Activated naive CD8-positive, alpha-beta T cell treated with anti-CD3 and anti-CD28 coated beads, Interleukin-2, amount 10 ng/mL, durations not matched to agents 7 days and 5 days (primary cell): ENCODE measurements at regions not wholly inside any gene's neighbourhood (a gene's known extent, or its start where the extent isn't known, plus 50 kb on each side); places are given as distances from the start of the nearest gene placed in this dataset.
A peak's percentile ranks its signal among the peaks of the same experiment; 100 is the strongest.

Experiments used
- ATAC-seq: fragments of 150-1000 bp; cut with Tn5 transposase; one replicate; pipeline ENCODE4 v1.10.0; 2021; ENCODE audit warnings: low read depth, moderate library complexity
- POLR2A ChIA-PET: fragments of 350-600 bp; sonication (Branson Sonifier 250); formaldehyde crosslinking; loops from one replicate; lab custom pipeline; 2021; ENCODE audit warnings: antibody characterized with exemption; lab: Charles Lee
- DNase-seq: peaks from one replicate; pipeline ENCODE4 v3.0.0; 2021
- H3K27ac Mint-ChIP-seq: one replicate; pipeline ENCODE4 v1.8.0; 2022; ENCODE audit warnings: mild to moderate bottlenecking, mixed read lengths
- H3K27me3 Mint-ChIP-seq: one replicate; pipeline ENCODE4 v1.8.0; 2022; ENCODE audit warnings: mild to moderate bottlenecking, moderate library complexity, mixed read lengths
- H3K36me3 Mint-ChIP-seq: one replicate; pipeline ENCODE4 v1.8.0; 2021; ENCODE audit warnings: mild to moderate bottlenecking, mixed read lengths
- H3K4me1 Mint-ChIP-seq: one replicate; pipeline ENCODE4 v1.8.0; 2021; ENCODE audit warnings: mixed read lengths
- H3K4me3 Mint-ChIP-seq: one replicate; pipeline ENCODE4 v1.8.0; 2022; ENCODE audit warnings: mild to moderate bottlenecking, moderate library complexity, mixed read lengths
- H3K9me3 Mint-ChIP-seq: one replicate; pipeline ENCODE4 v1.8.0; 2021; ENCODE audit warnings: mixed read lengths

DNA sequence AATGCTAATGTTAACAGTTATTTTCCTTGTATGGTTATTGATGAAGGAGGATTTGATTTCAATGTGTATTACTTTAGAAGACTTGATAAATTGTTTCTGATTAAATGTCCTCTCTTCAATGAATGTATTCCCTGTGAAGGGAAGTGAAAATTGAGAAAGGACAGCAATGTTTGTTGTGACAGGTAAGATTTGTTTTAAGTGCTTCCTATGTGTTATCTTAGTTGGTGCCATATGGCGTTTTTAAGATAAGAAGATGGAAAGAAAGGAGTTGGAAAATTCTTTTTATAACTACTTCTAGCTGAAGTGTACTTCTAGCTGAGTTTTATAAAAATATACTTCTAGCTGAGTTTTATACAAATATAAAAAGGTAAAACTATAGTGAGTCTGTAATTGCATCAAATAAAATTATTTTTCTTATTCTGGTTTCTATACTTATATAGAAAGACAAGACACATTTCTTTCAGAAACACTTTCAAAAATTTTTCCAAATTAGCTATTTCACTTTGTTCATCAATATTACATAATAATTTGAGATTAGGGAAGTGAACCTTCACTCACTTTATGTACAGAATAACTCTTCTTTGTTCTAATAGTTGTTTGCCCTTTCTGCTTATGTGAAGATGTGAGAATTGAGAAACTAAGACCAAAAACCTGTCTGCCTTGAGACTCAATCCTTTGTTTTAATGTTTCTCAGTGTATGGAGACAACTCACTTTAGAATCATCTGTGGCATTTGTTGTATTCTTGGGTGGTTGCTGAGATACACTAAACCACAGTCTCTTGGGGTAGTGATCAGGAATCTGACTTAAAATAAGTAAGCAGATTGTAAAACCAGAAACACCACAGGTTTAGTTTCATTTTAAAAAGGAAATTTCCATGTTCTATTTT, 382.9 kb upstream of the B3GALT2 start:
- Mint-ChIP-seq H3K4me3 (peak overlapping the region; percentile 47), H3K27ac (peak overlapping the region; percentile 82), H3K27me3 (no peaks in the 10 kb centered on the region), H3K9me3 (peaks cover 23% of the 10 kb centered on the region), H3K36me3 (peaks cover 32% of the 10 kb centered on the region), H3K4me1 (peaks cover 12% of the 10 kb centered on the region)
- ATAC-seq (peak; percentile 92), DNase-seq (no peak)
- POLR2A ChIA-PET, result no interaction called here

DNA sequence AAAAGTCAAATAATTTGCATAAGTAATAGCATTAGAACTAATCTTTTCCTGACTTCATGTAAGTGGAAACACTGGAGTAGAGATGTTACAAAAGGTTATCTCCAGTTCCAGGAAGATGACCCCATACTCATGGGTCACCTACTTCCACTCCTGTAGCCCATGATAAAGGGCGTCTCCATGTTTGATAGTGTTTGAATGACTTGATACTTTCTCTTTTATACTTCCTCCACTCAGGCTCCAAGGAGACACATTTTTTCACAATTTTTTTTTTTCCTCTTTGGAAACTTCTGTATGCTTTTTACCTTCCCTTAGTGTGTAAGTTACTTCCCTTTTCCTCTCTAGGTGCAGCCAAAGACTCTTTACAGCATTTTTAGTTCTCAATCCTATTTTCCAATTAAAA, 382.1 kb upstream of the B3GALT2 start:
- H3K27me3 Mint-ChIP-seq, result no peaks in the 10 kb centered on the region
- H3K36me3 Mint-ChIP-seq, result peaks cover 25% of the 10 kb centered on the region
- POLR2A ChIA-PET, result no interaction called here
- DNase-seq (no peak), ATAC-seq (no peak)
- H3K4me3 Mint-ChIP-seq, result no peak overlapping the region
- no peak overlapping the region for H3K27ac Mint-ChIP-seq
- H3K4me1 Mint-ChIP-seq, result peaks cover 12% of the 10 kb centered on the region
- H3K9me3 Mint-ChIP-seq, result peaks cover 20% of the 10 kb centered on the region

DNA sequence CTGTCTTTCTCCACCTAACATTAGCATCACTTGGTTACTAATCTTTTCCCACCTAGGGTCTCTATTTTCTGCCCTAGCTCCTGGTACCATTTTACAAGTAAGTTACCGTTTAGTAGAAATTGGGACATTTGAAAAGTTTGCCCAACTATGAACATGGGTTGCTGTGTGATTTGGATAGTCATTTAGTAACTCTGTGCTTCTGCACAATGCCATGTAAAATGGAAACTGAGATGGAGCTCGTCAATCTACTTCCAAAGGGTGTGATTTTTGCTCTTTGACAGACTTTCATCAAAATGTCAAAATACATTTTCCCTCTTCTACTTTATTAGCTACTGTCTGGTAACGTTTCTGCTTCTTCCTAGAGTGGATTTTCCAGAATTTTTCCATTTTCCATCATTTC, 381.5 kb upstream of the B3GALT2 start:
- no peak for ATAC-seq
- Mint-ChIP-seq H3K27me3 (no peaks in the 10 kb centered on the region), H3K27ac (no peak overlapping the region)

DNA sequence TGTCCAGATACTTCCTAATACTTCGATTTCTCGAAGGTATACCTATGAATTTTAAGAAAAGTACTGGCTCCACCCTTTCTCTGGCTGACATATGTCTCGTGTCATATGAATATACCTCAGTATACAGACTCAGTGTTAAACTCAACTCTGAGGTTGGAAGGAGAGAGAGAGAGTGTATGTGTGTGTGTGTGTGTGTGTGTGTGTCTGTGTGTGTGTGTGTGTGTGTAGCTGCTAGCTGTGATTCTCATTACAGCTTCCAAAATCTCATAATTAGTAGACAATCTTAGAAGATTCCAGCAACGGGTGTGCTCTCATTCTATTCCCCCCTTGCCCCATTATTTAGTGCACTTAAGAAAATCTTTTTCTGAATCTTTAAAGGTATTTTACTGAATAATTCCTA, 380.3 kb upstream of the B3GALT2 start:
- no peak for ATAC-seq
- Mint-ChIP-seq H3K4me1 (peaks cover 12% of the 10 kb centered on the region), H3K27me3 (no peaks in the 10 kb centered on the region), H3K9me3 (peaks cover 12% of the 10 kb centered on the region), H3K36me3 (peaks cover 16% of the 10 kb centered on the region), H3K4me3 (no peak overlapping the region), H3K27ac (no peak overlapping the region)
- POLR2A ChIA-PET, result no interaction called here
- no peak for DNase-seq

More for the DNA sequence above, 381.5 kb upstream of the B3GALT2 start:
- DNase-seq, result no peak
- Mint-ChIP-seq H3K4me1 (peaks cover 12% of the 10 kb centered on the region), H3K36me3 (peaks cover 23% of the 10 kb centered on the region), H3K9me3 (peaks cover 15% of the 10 kb centered on the region), H3K4me3 (no peak overlapping the region)
- POLR2A ChIA-PET, result no interaction called here

DNA sequence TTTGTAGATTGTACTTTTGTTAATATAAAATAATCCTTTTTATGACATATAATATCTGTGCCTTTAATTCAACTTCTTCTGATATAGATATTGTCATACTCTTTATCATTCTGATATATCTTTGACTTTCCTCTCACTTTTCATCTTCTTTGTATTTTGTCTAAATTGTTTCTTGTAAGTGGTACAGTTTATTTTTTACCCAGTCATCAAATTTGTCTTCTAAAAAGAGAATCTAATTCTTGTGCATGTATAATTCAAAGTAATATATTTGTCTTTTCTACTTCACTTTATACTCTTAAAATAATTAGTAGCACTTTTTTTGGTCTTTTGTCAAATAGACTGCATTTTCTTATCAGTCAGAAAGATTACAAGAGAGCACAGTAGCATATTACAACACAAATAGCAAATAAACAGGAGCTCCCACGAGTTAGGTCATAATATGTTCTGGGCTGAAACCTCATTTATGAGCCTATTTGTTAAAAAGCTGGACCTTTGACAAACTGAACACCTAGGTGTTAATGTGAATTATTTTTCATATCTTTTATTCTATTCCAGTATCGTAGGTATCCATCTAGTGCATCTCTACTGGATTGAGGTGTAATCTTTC, 379.7 kb upstream of the B3GALT2 start:
- Mint-ChIP-seq H3K27ac (no peak overlapping the region), H3K27me3 (no peaks in the 10 kb centered on the region)
- POLR2A ChIA-PET, result no interaction called here

DNA sequence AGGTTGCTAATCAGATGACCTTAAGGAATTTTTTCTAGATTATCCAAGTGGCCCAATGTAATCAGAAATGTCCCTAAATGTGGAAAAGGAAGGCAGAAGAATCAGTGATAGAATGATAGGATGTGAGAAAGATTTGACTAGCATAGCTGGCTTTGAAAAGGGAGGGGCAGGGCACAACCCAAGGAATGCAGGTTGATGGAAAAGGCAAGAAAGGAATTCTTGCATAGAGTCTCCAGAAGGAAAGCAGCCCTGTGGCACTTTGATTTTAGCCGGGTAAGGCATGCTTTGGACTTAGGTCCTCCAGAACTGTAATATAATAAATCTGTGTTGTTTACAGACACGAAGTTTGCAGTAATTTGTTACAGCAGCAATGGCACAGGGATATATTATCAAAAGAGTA, 375.7 kb upstream of the B3GALT2 start:
- no peak overlapping the region for H3K27ac Mint-ChIP-seq
- no peak overlapping the region for H3K4me3 Mint-ChIP-seq
- no peaks in the 10 kb centered on the region for H3K9me3 Mint-ChIP-seq
- DNase-seq, result no peak
- H3K27me3 Mint-ChIP-seq, result no peaks in the 10 kb centered on the region
- H3K4me1 Mint-ChIP-seq, result peaks cover 10% of the 10 kb centered on the region
- no peak for ATAC-seq
- peaks cover 7% of the 10 kb centered on the region for H3K36me3 Mint-ChIP-seq
- POLR2A ChIA-PET, result no interaction called here

More for the DNA sequence above, 379.7 kb upstream of the B3GALT2 start:
- H3K36me3 Mint-ChIP-seq, result peaks cover 10% of the 10 kb centered on the region
- DNase-seq (no peak), ATAC-seq (no peak)
- H3K4me3 Mint-ChIP-seq, result no peak overlapping the region
- peaks cover 12% of the 10 kb centered on the region for H3K4me1 Mint-ChIP-seq
- H3K9me3 Mint-ChIP-seq, result peaks cover 6% of the 10 kb centered on the region

DNA sequence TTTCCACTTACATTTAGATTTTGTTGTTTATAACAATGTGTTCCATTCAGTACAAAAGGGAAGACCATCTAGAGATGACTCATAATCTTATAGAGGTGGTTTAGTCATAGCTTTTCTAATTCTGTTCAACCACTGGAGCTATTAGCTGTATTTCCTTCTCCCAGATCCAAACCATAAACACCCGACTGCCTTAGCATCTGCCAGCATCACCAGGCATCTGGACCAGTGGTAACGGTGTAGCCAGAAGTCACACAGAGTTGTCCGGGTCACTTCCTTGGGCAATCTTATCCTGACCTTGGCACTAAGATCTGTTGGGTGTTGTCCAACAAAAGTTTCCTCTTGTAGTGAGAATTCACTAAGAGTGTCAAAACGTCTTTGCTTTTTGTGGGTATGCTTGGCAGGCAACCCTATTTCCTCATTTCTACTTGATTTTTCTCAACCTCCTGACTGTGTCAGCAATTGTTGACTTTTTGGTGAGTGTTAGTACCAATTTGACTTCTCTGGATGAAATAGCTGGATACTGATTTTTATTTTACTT, 372.1 kb upstream of the B3GALT2 start:
- ATAC-seq (peak; percentile 22), DNase-seq (no peak)
- H3K4me1 Mint-ChIP-seq, result peaks cover 10% of the 10 kb centered on the region
- POLR2A ChIA-PET, result no interaction called here
- no peaks in the 10 kb centered on the region for H3K27me3 Mint-ChIP-seq
- H3K4me3 Mint-ChIP-seq, result no peak overlapping the region
- peaks cover 10% of the 10 kb centered on the region for H3K36me3 Mint-ChIP-seq
- H3K27ac Mint-ChIP-seq, result peak overlapping the region; percentile 9
- peaks cover 2% of the 10 kb centered on the region for H3K9me3 Mint-ChIP-seq

DNA sequence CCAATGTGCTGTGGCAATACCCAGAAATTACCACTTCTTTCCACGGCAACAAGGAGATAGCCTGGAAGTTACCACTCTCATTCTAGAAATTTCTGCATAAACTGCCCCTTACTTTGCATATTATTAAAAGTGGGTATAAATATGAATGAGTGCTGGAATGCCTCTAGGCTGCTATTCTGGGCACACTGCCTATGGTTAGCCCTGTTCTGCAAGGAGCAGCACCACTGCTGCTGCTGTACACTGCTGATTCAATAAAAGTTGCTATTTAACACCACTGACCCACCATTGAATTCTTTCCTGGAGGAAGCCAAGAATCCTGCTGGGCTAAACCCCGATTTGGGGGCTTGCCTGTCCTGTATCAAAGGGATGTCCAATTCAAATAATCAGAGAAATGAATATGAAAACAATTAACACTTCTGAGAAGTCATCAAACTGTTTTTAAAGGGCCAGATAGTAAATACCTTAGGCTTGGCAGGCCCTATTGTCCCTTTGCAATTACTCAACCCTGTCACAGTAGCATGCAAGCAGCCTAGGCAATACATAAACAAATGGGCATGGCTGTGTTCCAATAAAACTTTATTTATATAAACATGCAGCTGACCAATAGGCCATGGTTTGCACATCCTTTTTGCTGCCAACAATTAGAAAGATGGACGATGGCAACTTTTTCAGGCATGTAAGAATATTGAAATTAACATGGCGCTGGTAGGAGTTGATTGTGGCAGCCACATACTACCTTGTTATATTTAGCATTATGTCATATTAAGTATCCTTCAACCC, 369.4 kb upstream of the B3GALT2 start:
- Mint-ChIP-seq H3K27me3 (no peaks in the 10 kb centered on the region), H3K36me3 (peaks cover 10% of the 10 kb centered on the region), H3K4me1 (peaks cover 10% of the 10 kb centered on the region), H3K27ac (no peak overlapping the region), H3K9me3 (peaks cover 2% of the 10 kb centered on the region), H3K4me3 (no peak overlapping the region)
- POLR2A ChIA-PET, result no interaction called here
- DNase-seq (no peak), ATAC-seq (no peak)

DNA sequence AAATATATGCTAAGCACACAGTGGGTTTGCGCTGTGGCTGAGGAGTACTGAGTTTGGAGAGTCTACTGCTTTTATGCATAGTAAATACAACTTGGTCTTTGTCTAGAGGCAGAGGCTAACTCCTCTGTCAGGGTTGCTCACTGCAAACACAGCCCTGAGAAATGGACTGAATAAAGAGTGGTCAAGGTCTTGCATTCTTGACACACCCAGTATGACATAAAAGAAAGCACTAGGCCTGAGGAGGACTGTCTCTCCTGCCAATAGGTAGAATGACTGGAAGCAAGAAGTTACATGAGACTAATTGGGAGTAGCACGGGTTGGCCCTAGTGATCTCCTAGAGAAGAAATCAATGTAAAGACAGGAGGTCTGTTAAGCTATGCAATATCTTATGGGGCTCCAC, 367.2 kb upstream of the B3GALT2 start:
- Mint-ChIP-seq H3K27me3 (no peaks in the 10 kb centered on the region), H3K9me3 (peaks cover 4% of the 10 kb centered on the region), H3K4me1 (peaks cover 5% of the 10 kb centered on the region), H3K36me3 (peaks cover 9% of the 10 kb centered on the region), H3K27ac (no peak overlapping the region), H3K4me3 (no peak overlapping the region)
- no peak for ATAC-seq
- POLR2A ChIA-PET, result no interaction called here
- no peak for DNase-seq

DNA sequence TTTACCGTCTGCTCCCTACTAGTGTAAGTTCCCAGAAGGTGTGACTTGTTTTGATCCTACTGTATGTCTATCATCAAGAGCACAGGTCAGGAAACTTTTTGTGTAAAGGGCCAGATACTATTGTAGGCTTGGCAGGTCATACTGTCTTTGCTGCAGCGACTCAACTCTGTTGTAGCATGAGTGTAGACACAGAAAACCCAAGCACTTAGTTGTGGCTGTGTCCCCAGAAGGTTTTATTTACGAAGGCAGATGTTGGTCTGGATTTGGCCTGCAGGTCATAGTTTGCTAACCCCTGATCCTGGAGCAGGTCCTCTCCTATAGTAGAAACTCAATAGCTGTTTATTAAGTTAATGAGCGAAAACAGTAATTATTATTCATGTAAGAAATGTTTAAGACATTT, 365.9 kb upstream of the B3GALT2 start:
- Mint-ChIP-seq H3K9me3 (peaks cover 4% of the 10 kb centered on the region), H3K27me3 (no peaks in the 10 kb centered on the region), H3K4me1 (peaks cover 3% of the 10 kb centered on the region), H3K36me3 (peaks cover 8% of the 10 kb centered on the region), H3K4me3 (no peak overlapping the region), H3K27ac (no peak overlapping the region)
- ATAC-seq, result no peak
- POLR2A ChIA-PET, result interaction anchor here (1.0 kb wide), 1 partner anchor 12 kb away, joined by 4 read pairs; no protein-coding TSS in a partner anchor
- no peak for DNase-seq

DNA sequence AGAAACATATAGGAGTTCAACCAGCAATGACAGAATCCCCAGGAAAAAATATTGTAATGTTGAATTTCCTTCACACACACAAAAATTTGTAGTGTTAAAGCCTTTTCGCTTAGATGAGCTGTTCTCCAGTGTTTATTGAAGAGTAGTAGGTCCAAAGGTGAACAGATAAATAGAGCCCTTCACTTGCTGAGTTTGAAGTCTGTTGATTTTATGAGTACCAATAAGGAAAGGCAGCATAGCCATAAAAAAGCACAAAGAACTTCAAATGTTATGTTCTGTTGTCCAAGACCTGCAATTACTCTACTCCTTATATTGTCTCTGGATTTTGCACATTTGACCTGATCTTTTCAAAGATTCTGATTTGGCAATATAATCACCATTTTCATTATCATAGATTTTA, 362.7 kb upstream of the B3GALT2 start:
- no peak for ATAC-seq
- POLR2A ChIA-PET, result no interaction called here
- Mint-ChIP-seq H3K9me3 (peaks cover 2% of the 10 kb centered on the region), H3K4me3 (no peak overlapping the region), H3K27me3 (no peaks in the 10 kb centered on the region), H3K36me3 (peaks cover 9% of the 10 kb centered on the region), H3K4me1 (peaks cover 6% of the 10 kb centered on the region), H3K27ac (no peak overlapping the region)
- no peak for DNase-seq

DNA sequence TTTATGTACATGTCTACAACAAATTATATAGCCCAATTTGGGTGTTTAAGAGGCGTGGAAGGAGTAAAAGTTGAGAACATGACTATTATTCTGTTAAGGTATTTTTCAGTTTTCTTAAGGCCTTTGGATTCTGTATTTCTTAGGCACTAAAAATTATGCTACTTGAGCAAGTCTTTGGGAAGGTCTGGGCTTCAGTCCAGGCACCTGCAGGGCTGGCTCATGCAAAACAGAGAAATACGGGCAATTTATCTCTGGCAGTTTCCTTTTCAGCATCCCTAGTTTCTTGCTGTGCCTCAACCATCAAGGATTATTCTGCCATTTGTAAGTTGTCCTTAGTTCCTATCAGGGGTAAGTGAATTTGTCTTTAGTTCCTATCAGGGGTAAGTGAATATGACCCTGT, 358.8 kb upstream of the B3GALT2 start:
- peaks cover 20% of the 10 kb centered on the region for H3K4me1 Mint-ChIP-seq
- no peak overlapping the region for H3K27ac Mint-ChIP-seq
- H3K4me3 Mint-ChIP-seq, result no peak overlapping the region
- POLR2A ChIA-PET, result no interaction called here
- DNase-seq (no peak), ATAC-seq (no peak)
- H3K27me3 Mint-ChIP-seq, result no peaks in the 10 kb centered on the region
- peaks cover 4% of the 10 kb centered on the region for H3K9me3 Mint-ChIP-seq
- H3K36me3 Mint-ChIP-seq, result peaks cover 23% of the 10 kb centered on the region

DNA sequence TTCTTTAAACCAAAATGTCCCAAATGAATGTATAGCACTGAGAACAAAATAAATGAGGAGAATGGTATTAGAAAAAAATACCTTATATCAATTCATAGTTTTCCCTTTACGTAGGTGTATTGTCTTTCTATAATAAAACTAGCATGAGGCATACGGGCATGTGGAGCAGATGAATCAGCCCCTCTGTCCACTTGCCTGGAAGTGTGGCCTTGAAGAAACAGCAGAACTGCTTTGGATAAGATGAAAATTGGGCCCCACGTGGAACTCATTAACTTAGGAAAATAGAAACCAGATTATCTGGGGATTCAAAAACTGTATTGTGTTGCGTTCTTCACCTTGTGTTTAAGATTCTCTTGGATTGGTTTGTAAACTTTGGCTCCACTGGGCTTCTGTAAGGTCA, 356.8 kb upstream of the B3GALT2 start:
- Mint-ChIP-seq H3K4me1 (peaks cover 29% of the 10 kb centered on the region), H3K9me3 (peaks cover 5% of the 10 kb centered on the region), H3K36me3 (peaks cover 25% of the 10 kb centered on the region), H3K4me3 (no peak overlapping the region), H3K27me3 (no peaks in the 10 kb centered on the region), H3K27ac (no peak overlapping the region)
- POLR2A ChIA-PET, result no interaction called here
- ATAC-seq (no peak), DNase-seq (no peak)
